HG03342 (cell line): ENCODE measurements at regions not wholly inside any gene's neighbourhood (a gene's known extent, or its start where the extent isn't known, plus 50 kb on each side); places are given as distances from the start of the nearest gene placed in this dataset.
A peak's percentile ranks its signal among the peaks of the same experiment; 100 is the strongest.
"Not testable (repeated sequence)": the region's sequence is repeated elsewhere in the genome, so short reads cannot be mapped to it uniquely, and the experiment has no call there.

Experiments used
- ATAC-seq: cut with Tn5 transposase; IDR thresholded peaks from one replicate; pipeline ENCODE4 v1.9.1; 2021; ENCODE audit warnings: mild to moderate bottlenecking, moderate library complexity; ENCODE audit not compliant: unreplicated experiment

DNA sequence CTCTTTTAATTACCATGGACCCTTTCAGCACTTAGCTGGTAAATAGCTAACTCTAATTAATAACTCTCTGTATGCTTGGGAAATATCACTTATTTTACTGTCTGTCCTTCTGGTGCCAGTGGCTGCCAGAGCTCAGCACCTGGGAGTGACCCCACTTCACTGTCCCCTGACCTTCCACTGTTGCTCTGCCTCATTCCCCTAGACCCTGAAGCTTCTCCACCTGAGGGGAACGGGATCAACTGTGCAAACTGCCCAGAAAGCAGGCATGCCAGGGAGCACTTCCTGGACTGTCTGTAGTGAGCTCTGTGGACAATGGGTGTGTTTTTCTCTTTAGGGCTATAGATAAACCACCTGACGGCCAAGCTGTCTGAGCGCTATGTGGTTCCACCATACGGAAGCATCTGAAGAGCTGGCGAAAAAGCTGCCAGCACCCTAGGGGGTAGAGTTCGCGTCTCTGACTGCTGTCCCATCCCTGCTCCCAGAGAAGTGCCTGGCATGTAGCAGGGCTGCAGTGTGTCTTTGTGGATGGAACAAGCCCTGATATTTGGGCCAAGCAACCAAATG lies 106.3 kb upstream of the FOXA2 start:
- no peak for ATAC-seq

DNA sequence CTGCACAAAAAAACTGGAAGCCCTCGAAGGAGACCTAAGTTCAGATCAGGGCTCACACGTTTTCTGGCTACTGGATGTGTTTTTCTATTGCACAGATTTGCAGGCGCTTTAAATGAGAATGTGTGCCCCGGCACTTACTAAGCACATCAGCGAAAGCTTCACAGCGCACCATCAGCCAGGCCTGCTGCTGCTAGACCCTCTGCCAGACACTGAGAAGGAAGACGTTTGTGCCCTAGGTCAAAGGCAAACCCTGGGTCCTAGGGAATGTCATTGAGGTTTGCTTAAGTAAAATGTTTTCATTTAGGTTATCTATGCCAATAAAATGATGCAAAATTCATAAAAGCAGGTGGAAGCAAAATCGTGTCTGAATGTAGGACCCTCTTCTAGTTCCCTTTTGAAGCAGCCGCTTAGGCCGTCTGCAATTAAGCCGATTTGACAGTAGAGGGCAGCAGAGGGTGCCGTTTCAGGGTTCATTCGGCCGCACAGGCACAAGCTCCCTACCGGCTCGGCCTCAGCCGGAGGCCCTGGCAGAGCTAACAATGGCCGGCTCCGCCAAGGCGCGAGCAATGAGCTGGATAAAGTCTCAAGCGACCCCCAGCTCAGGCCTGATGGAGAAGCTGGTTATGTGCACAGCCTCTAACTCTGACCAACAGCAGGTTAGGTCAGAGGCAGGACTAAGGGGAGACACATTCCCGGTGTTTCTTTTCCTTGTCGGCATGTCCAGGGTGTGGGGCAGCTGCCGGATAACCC lies 107.2 kb upstream of the FOXA2 start:
- ATAC-seq = peak; percentile 86

DNA sequence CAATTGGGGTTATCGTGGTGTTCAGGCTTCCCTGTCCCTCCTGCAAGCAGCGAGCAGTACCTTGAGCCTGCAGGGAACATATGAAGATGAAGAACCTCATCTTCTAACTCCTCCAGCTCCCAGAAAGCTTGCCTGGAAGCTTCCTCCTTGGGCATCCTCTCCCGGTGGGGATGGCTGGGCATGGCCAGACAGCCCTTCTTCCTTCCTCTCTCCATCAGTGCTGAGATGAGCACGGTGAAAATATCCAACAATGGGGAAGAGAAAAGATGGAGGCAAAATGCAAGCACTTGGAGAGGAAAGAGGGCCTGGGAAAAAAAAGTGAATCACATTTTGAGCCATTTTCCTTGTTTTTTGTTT lies 107.7 kb upstream of the FOXA2 start:
- ATAC-seq = no peak

DNA sequence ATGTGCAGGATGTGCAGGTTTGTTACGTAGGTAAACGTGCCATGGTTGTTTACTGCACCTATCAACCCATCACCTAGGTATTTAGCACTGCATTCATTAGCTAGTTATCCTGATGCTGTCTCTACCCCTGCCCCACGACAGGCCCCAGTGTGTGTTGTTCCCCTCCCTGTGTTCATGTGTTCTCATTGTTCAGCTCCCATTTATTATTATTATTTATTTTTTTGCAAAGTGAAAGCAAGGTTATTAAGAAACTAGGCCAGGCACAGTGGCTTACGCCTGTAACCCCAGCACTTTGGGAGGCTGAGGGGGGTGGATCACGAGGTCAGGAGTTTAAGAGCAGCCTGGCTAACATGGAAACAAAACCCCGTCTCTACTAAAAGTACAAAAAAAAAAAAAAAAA lies 108.2 kb upstream of the FOXA2 start:
- not testable (repeated sequence) for ATAC-seq

DNA sequence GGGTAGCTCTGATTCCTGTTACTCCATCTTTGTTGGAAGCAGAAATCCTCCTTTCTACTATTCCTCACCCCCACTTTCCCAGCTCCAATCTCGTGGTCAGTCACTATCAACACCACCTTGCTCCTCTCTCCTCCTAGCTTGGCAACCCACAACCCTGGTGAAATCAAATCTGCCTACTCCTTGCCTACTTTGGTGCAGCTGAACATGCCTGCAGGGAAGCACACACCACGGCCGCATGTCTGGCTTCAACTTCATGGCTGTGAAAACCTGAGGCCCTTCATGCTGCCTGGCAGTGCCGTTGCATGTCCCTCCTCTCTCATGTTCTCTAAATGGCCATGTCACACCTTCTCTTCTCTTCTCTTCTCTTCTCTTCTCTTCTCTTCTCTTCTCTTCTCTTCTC lies 112.4 kb upstream of the FOXA2 start:
- no peak for ATAC-seq

DNA sequence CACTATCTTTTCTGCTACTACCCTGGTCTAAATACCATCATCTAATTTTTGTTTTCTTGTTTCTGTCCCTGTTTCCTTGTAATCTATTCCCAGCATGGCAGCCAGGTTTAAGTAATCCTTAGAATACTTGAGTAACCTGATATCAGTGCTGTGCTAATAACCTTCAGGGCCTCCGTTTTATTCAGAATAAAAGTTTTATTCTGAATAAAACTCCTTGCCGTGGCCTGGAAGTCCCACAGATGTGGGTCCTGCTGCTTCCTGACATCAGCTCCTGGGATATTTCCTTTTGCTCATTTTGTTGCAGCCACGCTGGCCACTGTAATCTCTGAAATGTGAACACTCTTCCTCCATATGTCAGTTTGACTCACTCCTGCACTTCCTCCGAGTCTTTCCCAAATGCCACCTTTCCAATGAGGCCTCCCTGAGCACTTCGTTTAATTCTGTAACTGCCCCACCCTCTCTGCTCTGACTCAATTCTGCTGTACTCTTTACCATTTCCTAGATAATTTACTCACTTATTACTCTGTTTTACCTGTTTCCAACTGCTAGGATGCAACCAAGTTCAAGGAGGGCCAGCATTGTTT lies 114.0 kb upstream of the FOXA2 start:
- ATAC-seq = no peak

DNA sequence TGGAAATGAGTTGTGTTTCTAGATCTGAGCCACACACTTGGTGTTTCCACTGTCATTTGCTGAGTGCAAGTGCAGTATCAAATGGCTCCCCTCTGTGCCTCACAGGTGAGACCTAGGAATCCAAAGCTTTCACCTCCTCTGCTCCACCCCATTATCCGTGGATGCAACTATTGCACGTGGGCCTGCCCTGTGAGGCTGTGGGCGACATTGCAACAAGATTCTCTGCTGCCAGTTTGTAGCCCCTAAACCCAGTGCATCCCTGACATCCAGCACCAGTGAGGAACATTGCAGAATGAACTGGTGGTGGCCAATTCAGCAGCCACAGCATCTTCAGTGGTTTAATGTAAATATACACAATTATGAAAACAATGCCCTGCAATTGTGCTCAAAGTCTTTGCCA lies 115.0 kb upstream of the FOXA2 start:
- no peak for ATAC-seq

DNA sequence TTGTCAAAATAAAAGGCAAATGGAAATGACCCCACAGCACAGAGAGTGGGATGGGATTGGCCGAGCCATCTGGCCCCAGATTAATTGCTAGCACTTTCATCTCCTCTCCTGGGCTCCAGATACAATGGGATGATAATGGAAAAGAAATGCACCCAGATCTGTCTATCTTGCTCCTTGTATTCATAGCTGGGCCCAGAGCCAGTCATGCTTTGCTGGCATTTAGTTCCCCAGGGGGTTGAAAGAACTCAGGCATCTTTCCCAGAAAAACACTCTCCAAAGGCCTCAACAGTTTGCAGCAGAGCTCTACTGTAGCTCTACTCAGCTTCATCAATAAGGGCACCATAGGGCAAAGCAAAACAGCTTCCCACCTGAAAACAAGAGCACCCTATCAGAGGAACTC lies 116.0 kb upstream of the FOXA2 start:
- no peak for ATAC-seq

DNA sequence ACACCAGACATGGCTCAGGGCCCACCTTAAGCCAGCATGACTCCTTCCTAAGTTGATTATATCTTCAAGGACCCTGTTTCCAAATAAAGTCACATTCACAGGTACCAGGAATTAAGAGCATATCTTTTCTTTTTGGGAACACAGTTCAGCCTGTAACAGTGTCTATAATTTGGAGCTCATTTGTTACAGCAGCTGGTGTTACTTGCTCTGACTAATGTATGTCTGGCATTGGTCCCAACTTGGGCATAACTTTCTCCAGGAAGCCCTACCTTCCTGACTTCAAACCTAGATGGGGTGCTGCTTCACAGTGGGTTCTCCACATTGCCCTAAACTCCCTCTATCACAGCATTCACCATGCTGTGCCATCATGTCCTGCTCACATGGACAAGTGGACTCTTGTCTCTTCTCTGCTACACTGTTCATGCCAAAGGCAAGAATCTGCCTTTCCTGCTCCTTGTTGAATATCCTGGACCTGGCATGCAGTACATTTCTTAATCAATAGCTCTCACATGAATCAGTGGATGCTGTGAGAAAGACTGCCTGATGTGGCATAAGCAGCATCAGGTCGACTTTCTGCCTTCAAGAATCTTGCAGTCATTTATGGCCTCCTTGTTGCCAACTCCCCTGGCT lies 117.4 kb upstream of the FOXA2 start:
- ATAC-seq = no peak

DNA sequence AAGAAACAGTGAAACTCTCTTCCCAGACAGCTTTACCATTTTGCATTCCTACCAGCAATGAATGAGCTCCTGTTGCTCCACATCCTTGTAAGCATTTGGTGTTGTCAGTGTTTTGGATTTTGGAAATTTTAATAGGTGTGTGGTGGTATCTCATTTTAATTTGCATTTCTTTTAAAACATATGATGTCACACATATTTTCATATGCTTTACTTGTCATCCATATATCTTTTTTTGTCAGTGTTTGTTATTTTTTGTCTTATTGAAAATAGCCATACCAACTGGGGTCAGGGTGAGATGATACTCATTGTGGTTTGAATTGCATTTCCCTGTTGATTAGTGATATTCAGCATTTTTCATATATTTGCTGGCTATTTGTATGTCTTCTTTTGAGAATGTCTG lies 119.5 kb upstream of the FOXA2 start:
- ATAC-seq = no peak

DNA sequence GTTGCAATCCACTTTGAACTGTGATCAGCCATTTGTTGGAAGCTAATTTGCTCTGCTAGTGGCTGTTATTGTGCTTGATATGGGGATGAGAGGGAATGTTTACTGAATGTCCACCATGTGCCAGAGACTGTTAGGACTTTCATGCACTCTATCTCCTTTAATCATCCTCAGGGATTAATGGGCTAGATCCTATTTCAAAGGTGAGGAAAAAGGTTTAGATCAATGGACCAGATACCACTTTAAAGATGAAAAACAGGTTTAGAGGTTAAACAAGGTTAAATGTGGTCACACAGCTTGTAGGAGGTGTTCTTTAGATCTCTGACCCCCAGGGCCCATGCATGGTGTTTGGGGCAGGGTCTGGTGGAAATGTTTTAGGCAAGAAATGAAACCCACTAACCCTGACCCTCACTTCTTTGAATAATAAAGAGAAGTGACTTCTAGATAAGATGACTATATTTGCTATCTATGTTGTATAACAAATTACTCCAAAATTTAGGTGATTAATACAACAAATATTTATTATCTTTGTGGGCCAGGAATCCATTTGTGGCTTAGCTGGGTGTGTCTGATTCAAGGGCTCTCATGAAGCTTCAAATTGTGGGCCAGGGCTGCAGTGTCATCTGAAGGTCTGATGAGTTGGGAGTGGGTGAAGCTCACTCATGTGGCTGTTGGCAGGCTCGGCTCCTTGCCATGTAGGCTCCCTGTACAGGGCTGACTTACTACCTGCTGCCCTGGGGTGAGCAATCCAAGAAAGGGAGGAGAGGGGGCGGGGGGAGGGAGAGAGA lies 127.8 kb upstream of the FOXA2 start:
- no peak for ATAC-seq

DNA sequence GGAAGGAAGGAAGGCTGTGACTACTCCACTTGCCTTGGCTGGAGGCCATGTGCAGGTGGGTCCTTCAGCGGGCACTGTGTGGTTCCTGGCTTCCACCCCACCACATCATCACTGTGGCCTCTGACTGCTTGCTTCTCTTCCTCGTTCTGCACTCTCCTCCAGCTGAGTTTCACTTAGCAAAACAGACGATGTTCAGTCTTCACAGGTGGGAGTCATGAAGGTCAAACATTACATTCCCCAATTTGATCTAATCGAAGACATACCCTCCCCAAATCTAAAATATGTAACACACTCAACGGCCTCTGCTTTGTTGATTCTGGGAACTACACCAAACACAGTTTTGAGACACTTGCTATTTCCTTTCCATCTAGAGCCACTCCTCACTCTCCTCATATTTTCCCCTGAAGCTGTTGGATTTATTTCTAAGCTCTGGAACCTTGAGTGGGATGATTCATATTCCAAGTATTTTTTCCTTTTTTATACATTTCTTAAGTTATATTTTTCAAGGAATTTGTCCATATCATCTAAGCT lies 132.5 kb upstream of the FOXA2 start:
- no peak for ATAC-seq

DNA sequence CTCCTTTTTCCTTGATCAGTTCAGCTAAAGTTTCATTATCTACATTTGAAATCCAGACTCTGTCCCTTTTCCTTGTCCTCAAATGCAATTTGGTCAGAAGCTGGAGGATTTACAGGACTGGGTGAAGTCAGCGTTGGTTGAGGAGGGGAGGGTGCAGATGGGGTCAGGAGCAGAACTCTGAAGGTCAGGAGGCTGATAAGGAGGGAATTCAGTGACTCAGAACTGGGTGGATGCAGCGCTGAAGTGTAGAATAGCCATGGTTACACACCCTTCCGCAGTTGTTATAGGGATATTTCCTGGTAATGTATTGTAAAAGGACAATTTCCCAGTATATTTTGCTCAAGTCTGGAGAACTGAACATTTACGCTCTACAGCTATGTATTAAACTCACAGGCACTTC lies 133.1 kb upstream of the FOXA2 start:
- no peak for ATAC-seq

DNA sequence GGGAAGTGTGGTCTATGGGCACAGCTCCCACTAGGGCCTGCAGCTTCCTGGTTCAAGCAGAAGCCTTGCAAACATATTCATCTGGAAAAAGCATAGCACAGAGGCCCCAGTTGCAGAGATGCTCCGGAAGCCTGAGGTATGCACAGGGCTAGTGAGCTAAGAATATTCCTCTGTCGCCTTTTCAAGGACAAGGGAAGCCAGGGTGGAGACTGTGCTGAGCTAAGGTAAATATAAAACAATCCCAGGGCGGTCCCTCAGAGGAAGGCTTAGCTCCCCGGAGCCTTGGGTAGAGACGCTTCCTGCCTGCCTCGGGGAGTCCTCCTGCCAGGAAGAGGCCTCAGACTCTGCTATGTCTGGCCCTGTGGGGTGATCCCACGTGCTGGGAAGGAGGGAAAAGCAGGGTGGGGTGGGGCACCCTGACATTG lies 134.8 kb upstream of the FOXA2 start:
- no peak for ATAC-seq

DNA sequence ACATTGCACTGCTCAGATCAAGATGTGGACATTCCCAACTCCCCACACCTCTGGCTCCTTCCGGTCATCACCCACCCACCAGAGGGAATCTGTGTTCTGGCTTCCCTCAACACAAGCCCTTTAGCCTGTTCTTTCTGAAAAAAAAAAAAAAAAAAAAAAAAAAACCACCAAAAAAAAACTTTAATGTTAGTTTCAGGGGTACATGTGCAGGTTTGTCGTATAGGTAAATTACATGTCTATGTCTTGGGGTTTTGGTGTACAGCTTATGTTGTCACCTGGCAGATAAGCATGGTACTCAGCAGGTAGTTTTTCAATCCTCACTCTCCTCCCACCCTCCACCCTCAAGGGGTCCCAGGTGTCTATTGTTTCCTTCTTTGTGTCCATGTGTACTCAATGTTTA lies 135.8 kb upstream of the FOXA2 start:
- no peak for ATAC-seq

DNA sequence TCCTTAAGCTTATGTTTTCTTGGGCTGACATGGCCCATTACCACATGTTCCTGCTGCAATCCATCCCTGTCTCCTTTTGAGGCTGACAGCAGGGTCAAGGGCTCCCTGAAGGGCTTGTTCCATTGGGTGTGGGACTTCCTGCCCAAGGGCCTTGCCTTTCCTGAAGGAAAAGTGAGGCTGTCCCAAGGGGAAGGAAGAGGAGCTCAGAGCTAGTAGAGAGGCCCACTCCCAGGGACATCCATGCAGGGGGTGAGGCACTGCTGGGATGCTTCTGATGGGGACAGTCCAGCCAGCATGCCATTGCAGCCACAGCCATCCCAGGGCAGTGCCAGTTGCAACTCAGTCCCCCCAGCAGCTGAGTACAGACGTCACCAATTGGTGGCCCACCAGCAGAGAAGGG lies 138.4 kb upstream of the FOXA2 start:
- no peak for ATAC-seq

DNA sequence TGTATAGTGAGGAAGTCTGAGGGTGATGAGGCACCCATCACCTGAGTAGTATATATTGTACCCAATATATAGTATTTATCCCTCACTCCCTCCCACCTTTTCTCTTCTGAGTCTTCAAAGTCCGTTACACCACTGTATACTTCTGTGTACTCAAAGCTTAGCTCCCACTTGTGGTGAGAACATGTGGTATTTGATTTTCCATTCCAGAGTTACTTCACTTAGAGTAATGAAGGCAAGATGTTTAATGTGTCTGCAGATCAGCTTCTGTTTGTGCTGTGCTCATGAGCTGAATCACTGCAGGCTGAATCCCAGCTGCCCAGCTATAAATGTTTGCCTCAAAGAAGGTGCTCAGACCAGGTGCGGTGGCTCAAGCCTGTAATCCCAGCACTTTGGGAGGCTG lies 139.3 kb upstream of the FOXA2 start:
- no peak for ATAC-seq

DNA sequence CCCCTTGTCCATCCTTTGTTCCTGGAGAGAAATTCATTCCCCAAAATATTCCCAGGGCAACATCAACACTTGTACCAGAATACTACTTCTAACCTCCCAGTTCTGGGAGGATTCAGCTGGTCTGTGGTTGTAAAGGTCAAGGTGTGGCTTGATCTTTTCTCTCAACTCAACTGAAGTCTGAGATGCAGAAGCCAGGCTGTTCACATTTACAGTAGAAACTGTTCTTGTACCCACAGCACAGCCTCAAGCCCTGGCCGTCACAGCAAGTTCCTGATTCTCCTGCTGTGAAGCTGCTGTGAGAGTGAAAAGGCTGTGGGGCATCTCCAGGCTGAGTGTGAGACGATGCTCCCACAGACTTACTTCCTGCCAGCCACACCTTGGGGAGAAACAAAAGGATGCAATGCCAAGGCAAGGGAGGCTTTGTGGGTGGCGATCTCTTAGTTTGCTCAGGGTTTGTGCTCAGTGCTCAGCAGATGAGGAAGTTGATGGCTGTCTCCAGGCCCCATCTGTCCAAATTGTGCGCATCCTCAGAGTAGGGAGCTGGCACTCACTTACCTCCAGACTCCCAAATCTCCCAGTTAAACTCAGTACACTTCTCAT lies 143.9 kb upstream of the FOXA2 start:
- ATAC-seq = no peak

DNA sequence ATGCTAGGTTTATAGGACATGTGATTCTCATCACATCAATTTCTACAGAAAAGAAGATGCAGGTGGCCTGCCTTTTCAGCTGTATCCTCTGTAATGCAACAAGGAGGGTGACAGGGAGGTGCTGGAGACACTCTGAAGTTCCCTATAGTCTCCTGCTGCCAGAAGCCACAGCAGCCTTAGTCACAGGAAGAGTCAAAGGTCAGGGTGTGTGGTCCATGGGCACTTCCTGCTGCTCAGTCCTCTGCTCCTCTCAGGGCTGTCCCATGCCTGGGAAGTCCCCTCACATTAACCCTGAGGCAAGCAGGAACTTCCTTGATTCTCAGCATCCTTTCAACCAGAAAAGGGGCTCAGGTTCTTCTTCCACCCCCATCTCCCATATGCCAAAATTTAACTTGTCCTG lies 144.8 kb upstream of the FOXA2 start:
- no peak for ATAC-seq

DNA sequence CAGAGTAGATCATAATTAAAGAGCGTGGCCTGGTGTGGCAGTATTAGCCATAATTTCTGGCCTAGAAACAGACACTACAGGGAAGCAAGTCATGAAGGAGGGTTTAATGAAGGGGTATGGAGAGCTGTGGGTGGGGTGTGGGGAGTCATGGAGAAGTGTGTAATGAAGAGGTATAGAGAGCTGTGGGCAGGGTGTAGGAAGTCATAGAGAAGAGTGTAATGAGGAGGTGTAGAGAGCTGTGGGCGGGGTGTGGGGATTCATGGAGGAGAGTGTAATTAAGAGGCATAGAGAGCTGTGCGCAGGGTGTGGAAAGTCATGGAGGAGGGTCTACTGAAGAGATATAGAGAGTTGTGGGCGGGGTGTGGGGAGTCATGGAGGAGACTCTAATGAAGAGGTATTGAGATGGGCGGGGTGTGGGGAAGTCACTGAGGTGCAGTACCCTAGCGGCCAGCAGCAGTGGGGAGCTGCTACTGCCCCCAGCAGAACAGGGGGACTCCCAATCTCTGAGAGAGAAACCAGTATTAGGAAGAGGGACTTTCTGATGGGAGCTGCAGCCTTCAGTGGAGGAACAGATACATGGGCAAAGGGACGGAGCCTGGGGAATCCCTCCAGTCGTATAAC lies 145.4 kb upstream of the FOXA2 start:
- no peak for ATAC-seq
